ENCODE measurements at regions not wholly inside any gene's neighbourhood (a gene's known extent, or its start where the extent isn't known, plus 50 kb on each side); places are given as distances from the start of the nearest gene placed in this dataset.
A peak's percentile ranks its signal among the peaks of the same experiment; 100 is the strongest.
"Not testable (repeated sequence)": the region's sequence is repeated elsewhere in the genome, so short reads cannot be mapped to it uniquely, and the experiment has no call there.

DNA sequence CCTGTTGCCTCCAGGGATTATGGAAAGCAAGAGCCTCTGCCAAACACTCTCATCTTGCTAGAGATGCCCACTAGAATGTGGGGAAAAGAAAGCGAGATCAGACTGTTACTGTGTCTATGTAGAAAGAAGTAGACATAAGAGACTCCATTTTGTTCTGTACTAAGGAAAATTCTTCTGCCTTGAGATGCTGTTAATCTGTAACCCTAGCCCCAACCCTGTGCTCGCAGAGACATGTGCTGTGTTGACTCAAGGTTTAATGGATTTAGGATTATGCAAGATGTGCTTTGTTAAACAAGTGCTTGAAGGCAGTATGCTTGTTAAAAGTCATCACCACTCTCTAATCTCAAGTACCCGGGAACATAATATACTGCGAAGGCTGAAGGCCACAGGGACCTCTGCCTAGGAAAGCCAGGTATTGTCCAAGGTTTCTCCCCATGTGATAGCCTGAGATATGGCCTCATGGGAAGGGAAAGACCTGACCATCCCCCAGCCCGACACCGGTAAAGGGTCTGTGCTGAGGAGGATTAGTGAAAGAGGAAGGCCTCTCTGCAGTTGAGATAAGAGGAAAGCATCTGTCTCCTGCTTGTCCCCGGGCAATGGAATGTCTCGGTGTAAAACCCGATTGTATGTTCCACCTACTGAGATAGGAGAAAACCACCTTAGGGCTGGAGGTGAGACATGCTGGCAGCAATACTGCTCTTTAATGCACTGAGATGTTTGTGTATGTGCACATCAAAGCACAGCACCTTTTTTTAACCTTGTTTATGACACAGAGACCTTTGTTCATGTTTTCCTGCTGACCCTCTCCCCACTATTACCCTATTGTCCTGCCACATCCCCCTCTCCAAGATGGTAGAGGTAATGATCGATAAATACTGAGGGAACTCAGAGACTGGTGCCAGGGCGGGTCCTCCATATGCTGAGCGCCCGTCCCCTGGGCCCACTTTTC, 75.1 kb upstream of the CCDC180 start:
- POLR2A ChIA-PET; H3K4me3 ChIP-seq; H3K79me2 ChIP-seq (ENCODE audit: control insufficient read depth, insufficient read depth, low read length); H3K36me3 ChIP-seq (ENCODE audit: control insufficient read depth in 2 of 2, insufficient read depth in 2 of 2, low read length in 1 of 2); FAIRE-seq; ATAC-seq; H3K27ac ChIP-seq (ENCODE audit: control insufficient read depth, insufficient read depth); H3K4me1 ChIP-seq (ENCODE audit: control insufficient read depth, insufficient read depth, low read length); intact Hi-C loops (cut with micrococcal nuclease; ENCODE audit: unreplicated experiment); H2AFZ ChIP-seq (ENCODE audit: control insufficient read depth, low read depth, low read length); H3K27me3 ChIP-seq (replicated peaks in 1 of 2; ENCODE audit: control insufficient read depth in 2 of 2, insufficient read depth in 2 of 2, low read length in 1 of 2); CTCF ChIA-PET; in situ Hi-C loops (cut with MboI); H3K4me2 ChIP-seq (ENCODE audit: control insufficient read depth, insufficient read depth); SMC1A ChIA-PET (ENCODE audit: uncharacterized antibody, unreplicated experiment); H4K20me1 ChIP-seq (ENCODE audit: control insufficient read depth, insufficient read depth); BruUV-seq (replicated peaks); DNase-seq (ENCODE audit: low read depth, low spot score); H3K9ac ChIP-seq (ENCODE audit: control insufficient read depth, insufficient read depth, low read length); RAD21 ChIA-PET (ENCODE audit: unreplicated experiment); H3K9me3 ChIP-seq (replicated peaks; ENCODE audit: control insufficient read depth, insufficient read depth, low read length): not testable (repeated sequence)
- 54% methylated on average over 13 of the region's 13 CpGs for WGBS (ENCODE audit: insufficient coverage, insufficient replicate concordance, low lambda C conversion rate, missing lambda C conversion rate)

DNA sequence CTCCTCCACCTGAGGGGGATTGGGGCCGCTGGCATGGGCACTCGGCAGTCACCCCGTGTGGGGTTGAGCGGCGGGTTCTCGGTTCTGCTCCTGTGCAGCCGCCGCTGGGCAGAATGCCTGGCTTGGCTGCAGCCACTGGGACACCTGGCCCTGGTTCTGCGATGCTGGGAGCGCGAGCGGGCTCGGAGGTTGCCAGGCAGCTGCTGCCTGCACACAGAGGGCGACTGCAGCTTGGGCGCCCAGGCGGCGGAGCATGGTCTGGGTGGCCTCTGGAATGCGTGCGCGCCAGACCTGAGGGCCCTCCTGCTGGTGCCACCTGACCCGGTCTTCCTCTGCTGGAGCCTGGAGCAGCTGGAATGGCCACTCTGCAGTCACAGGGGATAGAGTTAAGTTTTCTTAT, 85.1 kb upstream of the CCDC180 start:
- intact Hi-C loops (cut with micrococcal nuclease; ENCODE audit: unreplicated experiment); H3K9me3 ChIP-seq (replicated peaks; ENCODE audit: control insufficient read depth, insufficient read depth, low read length); RAD21 ChIA-PET (ENCODE audit: unreplicated experiment); H2AFZ ChIP-seq (ENCODE audit: control insufficient read depth, low read depth, low read length); H3K4me3 ChIP-seq; H3K4me1 ChIP-seq (ENCODE audit: control insufficient read depth, insufficient read depth, low read length); POLR2A ChIA-PET; in situ Hi-C loops (cut with MboI); DNase-seq (ENCODE audit: low read depth, low spot score); SMC1A ChIA-PET (ENCODE audit: uncharacterized antibody, unreplicated experiment); H4K20me1 ChIP-seq (ENCODE audit: control insufficient read depth, insufficient read depth); H3K27me3 ChIP-seq (replicated peaks in 1 of 2; ENCODE audit: control insufficient read depth in 2 of 2, insufficient read depth in 2 of 2, low read length in 1 of 2); BruUV-seq (replicated peaks); CTCF ChIA-PET; H3K36me3 ChIP-seq (ENCODE audit: control insufficient read depth in 2 of 2, insufficient read depth in 2 of 2, low read length in 1 of 2); H3K27ac ChIP-seq (ENCODE audit: control insufficient read depth, insufficient read depth); H3K79me2 ChIP-seq (ENCODE audit: control insufficient read depth, insufficient read depth, low read length); FAIRE-seq; H3K4me2 ChIP-seq (ENCODE audit: control insufficient read depth, insufficient read depth); H3K9ac ChIP-seq (ENCODE audit: control insufficient read depth, insufficient read depth, low read length); ATAC-seq: not testable (repeated sequence)
- 45% methylated on average over 18 of the region's 21 CpGs for WGBS (ENCODE audit: insufficient coverage, insufficient replicate concordance, low lambda C conversion rate, missing lambda C conversion rate)

- ATAC-seq = peak; percentile 37
- WGBS (ENCODE audit: insufficient coverage, insufficient replicate concordance, low lambda C conversion rate, missing lambda C conversion rate) = 9% methylated on average over 75 of the region's 78 CpGs
- in situ Hi-C loops (cut with MboI); H3K27me3 ChIP-seq (replicated peaks in 1 of 2; ENCODE audit: control insufficient read depth in 2 of 2, insufficient read depth in 2 of 2, low read length in 1 of 2); CTCF ChIA-PET; SMC1A ChIA-PET (ENCODE audit: uncharacterized antibody, unreplicated experiment); H3K9ac ChIP-seq (ENCODE audit: control insufficient read depth, insufficient read depth, low read length); H3K36me3 ChIP-seq (ENCODE audit: control insufficient read depth in 2 of 2, insufficient read depth in 2 of 2, low read length in 1 of 2); H3K4me3 ChIP-seq; H3K4me1 ChIP-seq (ENCODE audit: control insufficient read depth, insufficient read depth, low read length); H4K20me1 ChIP-seq (ENCODE audit: control insufficient read depth, insufficient read depth); FAIRE-seq; intact Hi-C loops (cut with micrococcal nuclease; ENCODE audit: unreplicated experiment); BruUV-seq (replicated peaks); DNase-seq (ENCODE audit: low read depth, low spot score); POLR2A ChIA-PET; RAD21 ChIA-PET (ENCODE audit: unreplicated experiment); H3K9me3 ChIP-seq (replicated peaks; ENCODE audit: control insufficient read depth, insufficient read depth, low read length); H3K27ac ChIP-seq (ENCODE audit: control insufficient read depth, insufficient read depth); H2AFZ ChIP-seq (ENCODE audit: control insufficient read depth, low read depth, low read length); H3K79me2 ChIP-seq (ENCODE audit: control insufficient read depth, insufficient read depth, low read length): not testable (repeated sequence)
- peak overlapping the region; percentile 25; the same call in 1 of the 2 replicates for H3K4me2 ChIP-seq (ENCODE audit: control insufficient read depth, insufficient read depth)
Measured at GRCh38 chr9:97221478-97222355, 85.7 kb upstream of the CCDC180 start.

Measured in GM12878 (cell line).